ENCODE measurements at regions not wholly inside any gene's neighbourhood (a gene's known extent, or its start where the extent isn't known, plus 50 kb on each side); places are given as distances from the start of the nearest gene placed in this dataset.

GRCh38 chr4:23730998-23731397, 158.8 kb downstream of the PPARGC1A start:
- Histone ChIP-seq H3K4me3 (no peak overlapping the region), H3K27ac (no peak overlapping the region), H3K4me1 (replicated peaks) (no peaks in the 10 kb centered on the region), H3K27me3 (replicated peaks; ENCODE audit: insufficient read depth) (no peaks in the 10 kb centered on the region), H3K36me3 (no peaks in the 10 kb centered on the region), H3K9me3 (no peaks in the 10 kb centered on the region)
- DNase-seq (ENCODE audit: low spot score): no peak
- TF ChIP-seq POLR2A (IDR thresholded peaks at IDR 0.05) (no peak), CTCF (IDR thresholded peaks at IDR 0.05) (no peak), POLR2AphosphoS5 (IDR thresholded peaks at IDR 0.05) (no peak)
- intact Hi-C loops (cut with DNase I): no loop called here

- TF ChIP-seq POLR2AphosphoS5 (IDR thresholded peaks at IDR 0.05): no peak
- no peak for TF ChIP-seq CTCF (IDR thresholded peaks at IDR 0.05)
- no peak for TF ChIP-seq POLR2A (IDR thresholded peaks at IDR 0.05)
- H3K4me1 ChIP-seq (replicated peaks): no peaks in the 10 kb centered on the region
- H3K9me3 ChIP-seq: no peaks in the 10 kb centered on the region
- H3K27me3 ChIP-seq (replicated peaks; ENCODE audit: insufficient read depth): no peaks in the 10 kb centered on the region
- intact Hi-C loops (cut with DNase I): no loop called here
- H3K27ac ChIP-seq: no peak overlapping the region
- no peaks in the 10 kb centered on the region for H3K36me3 ChIP-seq
- no peak for DNase-seq (ENCODE audit: low spot score)
- H3K4me3 ChIP-seq: no peak overlapping the region
Observed at GRCh38 chr4:23728971-23729370, 160.9 kb downstream of the PPARGC1A start.

- no peaks in the 10 kb centered on the region for H3K9me3 ChIP-seq
- intact Hi-C loops (cut with DNase I): no loop called here
- no peaks in the 10 kb centered on the region for H3K4me1 ChIP-seq (replicated peaks)
- TF ChIP-seq POLR2AphosphoS5 (IDR thresholded peaks at IDR 0.05) (no peak), CTCF (IDR thresholded peaks at IDR 0.05) (no peak), POLR2A (IDR thresholded peaks at IDR 0.05) (no peak)
- no peaks in the 10 kb centered on the region for H3K36me3 ChIP-seq
- H3K4me3 ChIP-seq: no peak overlapping the region
- no peak for DNase-seq (ENCODE audit: low spot score)
- H3K27ac ChIP-seq: no peak overlapping the region
- no peaks in the 10 kb centered on the region for H3K27me3 ChIP-seq (replicated peaks; ENCODE audit: insufficient read depth)
Observed at GRCh38 chr4:23728393-23728792, 161.5 kb downstream of the PPARGC1A start.

GRCh38 chr4:23720556-23720955, 169.3 kb downstream of the PPARGC1A start:
- Histone ChIP-seq H3K4me3 (no peak overlapping the region), H3K4me1 (replicated peaks) (no peaks in the 10 kb centered on the region), H3K9me3 (no peaks in the 10 kb centered on the region), H3K36me3 (no peaks in the 10 kb centered on the region), H3K27me3 (replicated peaks; ENCODE audit: insufficient read depth) (no peaks in the 10 kb centered on the region), H3K27ac (no peak overlapping the region)
- intact Hi-C loops (cut with DNase I): no loop called here
- 62% methylated on average over 2 of the region's 2 CpGs for WGBS
- no peak for TF ChIP-seq CTCF (IDR thresholded peaks at IDR 0.05)
- no peak for TF ChIP-seq POLR2AphosphoS5 (IDR thresholded peaks at IDR 0.05)
- TF ChIP-seq POLR2A (IDR thresholded peaks at IDR 0.05): no peak
- DNase-seq (ENCODE audit: low spot score): no peak

GRCh38 chr4:23718435-23718834, 171.4 kb downstream of the PPARGC1A start:
- Histone ChIP-seq H3K27me3 (replicated peaks; ENCODE audit: insufficient read depth) (no peaks in the 10 kb centered on the region), H3K4me1 (replicated peaks) (no peaks in the 10 kb centered on the region), H3K36me3 (no peaks in the 10 kb centered on the region), H3K9me3 (no peaks in the 10 kb centered on the region), H3K27ac (no peak overlapping the region), H3K4me3 (no peak overlapping the region)
- WGBS: 93% methylated on average over 2 of the region's 2 CpGs
- no peak for DNase-seq (ENCODE audit: low spot score)
- TF ChIP-seq CTCF (IDR thresholded peaks at IDR 0.05) (no peak), POLR2AphosphoS5 (IDR thresholded peaks at IDR 0.05) (no peak), POLR2A (IDR thresholded peaks at IDR 0.05) (no peak)
- intact Hi-C loops (cut with DNase I): no loop called here

Data from prostate gland (tissue), 2 donors.